Stomach (tissue), 4 donors: ENCODE measurements at regions not wholly inside any gene's neighbourhood (a gene's known extent, or its start where the extent isn't known, plus 50 kb on each side); places are given as distances from the start of the nearest gene placed in this dataset.

Experiments used
- EP300 ChIP-seq: sonication (generic); formaldehyde crosslinking; IDR thresholded peaks from one replicate; pipeline ENCODE4 v1.6.1; 2017; ENCODE audit warnings: antibody characterized with exemption
- POLR2A ChIP-seq, 4 donors: fragments of 450-650 bp; IDR thresholded peaks; one replicate each; pipeline ENCODE4 v1.6.1; 2016; ENCODE audit warnings: antibody characterized with exemption in 4 of 4, control low read depth in 2 of 4, mild to moderate bottlenecking in 1 of 4, moderate library complexity in 1 of 4
- POLR2AphosphoS5 ChIP-seq, 3 donors: sonication (generic); formaldehyde crosslinking; IDR thresholded peaks; one replicate each; pipeline ENCODE4 v1.6.1; 2016; ENCODE audit warnings: antibody characterized with exemption in 3 of 3
- TF ChIP-seq, protein P1 (sequence below), 7 experiments: fragments of 450-650 bp in 4 of 7; fragments of 200-600 bp in 3 of 7; sonication (generic) in 3 of 7; IDR thresholded peaks; one replicate each; pipeline ENCODE4 v1.5.1; 2016 to 2019; ENCODE audit warnings: antibody characterized with exemption in 7 of 7, control low read depth in 2 of 7, mild to moderate bottlenecking in 1 of 7

DNA sequence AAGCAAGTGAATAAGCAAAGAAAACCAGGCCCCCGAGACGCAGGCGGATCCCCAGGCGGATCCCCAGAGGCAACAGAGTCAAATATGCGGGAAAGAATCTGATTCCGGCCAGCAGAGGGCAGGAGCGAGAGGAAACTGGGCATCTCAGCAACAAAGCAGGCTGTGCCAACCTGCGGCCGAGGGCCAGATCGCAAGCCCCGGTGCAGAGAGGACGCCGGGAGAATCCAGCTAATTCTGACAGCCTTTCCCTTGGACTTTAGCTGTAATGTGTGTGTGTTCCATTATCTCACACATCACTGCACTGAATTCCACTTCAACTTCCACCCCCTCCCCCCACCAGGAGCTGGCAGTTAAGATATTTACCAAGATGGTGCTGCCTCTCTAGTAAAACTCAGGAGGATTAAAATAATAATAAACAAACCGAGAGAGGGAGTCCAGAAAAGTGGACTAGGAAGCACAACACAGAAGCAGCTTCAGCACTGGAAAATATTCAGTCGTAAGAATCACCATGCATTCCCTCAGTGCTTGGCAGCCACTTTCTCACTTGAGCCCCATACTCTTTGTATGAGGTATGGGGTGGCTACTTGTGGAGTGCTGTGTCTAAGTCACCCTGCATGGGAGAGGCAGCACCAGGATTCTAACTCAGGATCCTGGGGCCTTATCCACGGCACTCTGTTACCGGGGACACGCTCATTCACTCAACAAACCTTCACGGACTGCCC lies 66.2 kb upstream of the SNX9 start:
- TF ChIP-seq, protein P1, sequence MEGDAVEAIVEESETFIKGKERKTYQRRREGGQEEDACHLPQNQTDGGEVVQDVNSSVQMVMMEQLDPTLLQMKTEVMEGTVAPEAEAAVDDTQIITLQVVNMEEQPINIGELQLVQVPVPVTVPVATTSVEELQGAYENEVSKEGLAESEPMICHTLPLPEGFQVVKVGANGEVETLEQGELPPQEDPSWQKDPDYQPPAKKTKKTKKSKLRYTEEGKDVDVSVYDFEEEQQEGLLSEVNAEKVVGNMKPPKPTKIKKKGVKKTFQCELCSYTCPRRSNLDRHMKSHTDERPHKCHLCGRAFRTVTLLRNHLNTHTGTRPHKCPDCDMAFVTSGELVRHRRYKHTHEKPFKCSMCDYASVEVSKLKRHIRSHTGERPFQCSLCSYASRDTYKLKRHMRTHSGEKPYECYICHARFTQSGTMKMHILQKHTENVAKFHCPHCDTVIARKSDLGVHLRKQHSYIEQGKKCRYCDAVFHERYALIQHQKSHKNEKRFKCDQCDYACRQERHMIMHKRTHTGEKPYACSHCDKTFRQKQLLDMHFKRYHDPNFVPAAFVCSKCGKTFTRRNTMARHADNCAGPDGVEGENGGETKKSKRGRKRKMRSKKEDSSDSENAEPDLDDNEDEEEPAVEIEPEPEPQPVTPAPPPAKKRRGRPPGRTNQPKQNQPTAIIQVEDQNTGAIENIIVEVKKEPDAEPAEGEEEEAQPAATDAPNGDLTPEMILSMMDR (IDR thresholded peaks at IDR 0.05): peak in 5 of 7 experiments; percentile 72 to 90 (median 84)
- TF ChIP-seq POLR2AphosphoS5 (IDR thresholded peaks at IDR 0.05) (peak in 2 of 3 donors; percentile 40 to 68), POLR2A (IDR thresholded peaks at IDR 0.05) (no peak), EP300 (no peak)
